GM23338 (cell line): ENCODE measurements at regions not wholly inside any gene's neighbourhood (a gene's known extent, or its start where the extent isn't known, plus 50 kb on each side); places are given as distances from the start of the nearest gene placed in this dataset.
A peak's percentile ranks its signal among the peaks of the same experiment; 100 is the strongest.

Source experiments
- ATAC-seq: fragments of 200-7000 bp; cut with Tn5 transposase; 3 replicates; pipeline ENCODE4 v1.9.1; 2020
- DNase-seq: peaks from one replicate; pipeline ENCODE4 v3.0.0-alpha.2; 2015; ENCODE audit warnings: low spot score
- H2AFZ ChIP-seq: fragments of 200-600 bp; sonication (generic); 2 replicates; pipeline ENCODE4 v1.8.0; 2016; ENCODE audit warnings: antibody characterized with exemption, mild to moderate bottlenecking, moderate library complexity
- H3F3A ChIP-seq: fragments of 200-600 bp; sonication (generic); replicated peaks from 2 replicates; pipeline ENCODE4 v1.8.0; 2017; ENCODE audit warnings: antibody characterized with exemption, mixed run types, low read depth
- H3K27ac ChIP-seq: fragments of 200-600 bp; sonication (generic); 2 replicates; pipeline ENCODE4 v1.6.1; 2016; ENCODE audit warnings: low read depth
- H3K27me3 ChIP-seq: fragments of 200-600 bp; sonication (generic); 2 replicates; pipeline ENCODE4 v1.8.0; 2016; ENCODE audit warnings: mild to moderate bottlenecking, mixed run types, moderate library complexity; ENCODE audit not compliant: insufficient read depth
- H3K36me3 ChIP-seq: fragments of 200-600 bp; sonication (generic); 2 replicates; pipeline ENCODE4 v1.8.0; 2016; ENCODE audit warnings: mild to moderate bottlenecking; ENCODE audit not compliant: insufficient read depth
- H3K4me1 ChIP-seq: fragments of 200-600 bp; sonication (generic); 2 replicates; pipeline ENCODE4 v1.8.0; 2016; ENCODE audit warnings: mild to moderate bottlenecking, moderate library complexity; ENCODE audit not compliant: insufficient read depth
- H3K4me2 ChIP-seq: fragments of 200-600 bp; sonication (generic); 2 replicates; pipeline ENCODE4 v1.7.1; 2017; ENCODE audit warnings: mixed run types
- H3K4me3 ChIP-seq: fragments of 200-600 bp; sonication (generic); 2 replicates; pipeline ENCODE4 v1.6.1; 2016; ENCODE audit warnings: mixed run types
- H3K79me2 ChIP-seq: fragments of 200-600 bp; sonication (generic); replicated peaks from 2 replicates; pipeline ENCODE4 v1.8.0; 2017; ENCODE audit warnings: mild to moderate bottlenecking; ENCODE audit not compliant: insufficient read depth
- H3K9me2 ChIP-seq: fragments of 200-600 bp; sonication (generic); 2 replicates; pipeline ENCODE4 v1.8.0; 2017; ENCODE audit not compliant: insufficient read depth
- H4K20me1 ChIP-seq: fragments of 200-600 bp; sonication (generic); replicated peaks from 2 replicates; pipeline ENCODE4 v1.8.0; 2017; ENCODE audit warnings: mild to moderate bottlenecking; ENCODE audit not compliant: insufficient read depth
- H3K27ac Mint-ChIP-seq: 2 replicates; pipeline ENCODE4 v1.8.0; 2020; ENCODE audit warnings: inconsistent platforms, mild to moderate bottlenecking, moderate library complexity, mixed read lengths
- H3K27me3 Mint-ChIP-seq: 3 replicates; pipeline ENCODE4 v1.8.0; 2022; ENCODE audit warnings: low read depth, mild to moderate bottlenecking, moderate library complexity, mixed read lengths, inconsistent platforms; ENCODE audit not compliant: insufficient read depth, poor library complexity
- H3K36me3 Mint-ChIP-seq: 3 replicates; pipeline ENCODE4 v1.8.0; 2021; ENCODE audit warnings: low read depth, mild to moderate bottlenecking, inconsistent platforms, moderate library complexity, mixed read lengths
- H3K4me1 Mint-ChIP-seq: 3 replicates; pipeline ENCODE4 v1.8.0; 2020; ENCODE audit warnings: mild to moderate bottlenecking, inconsistent platforms, mixed read lengths
- H3K4me3 Mint-ChIP-seq: 3 replicates; pipeline ENCODE4 v1.8.0; 2021; ENCODE audit warnings: moderate library complexity, mild to moderate bottlenecking, inconsistent platforms, mixed read lengths
- H3K9me3 Mint-ChIP-seq: 3 replicates; pipeline ENCODE4 v1.8.0; 2020; ENCODE audit warnings: moderate library complexity, mild to moderate bottlenecking, inconsistent platforms, mixed read lengths
- CTCF ChIP-seq, 2 experiments: fragments of 200-600 bp in 1 of 2; sonication (generic) in 1 of 2; conservative IDR thresholded peaks; 2 replicates each; pipeline versions ENCODE4 v1.5.1 to v1.6.1; 2016 to 2017; ENCODE audit warnings: antibody characterized with exemption in 2 of 2, low read depth in 2 of 2, mild to moderate bottlenecking in 2 of 2, moderate library complexity in 1 of 2
- EZH2 ChIP-seq: fragments of 200-600 bp; sonication (generic); IDR thresholded peaks from one replicate; pipeline ENCODE4 v1.8.0; 2017; ENCODE audit warnings: antibody characterized with exemption, mild to moderate bottlenecking, low read depth; ENCODE audit not compliant: unreplicated experiment
- EZH2phosphoT487 ChIP-seq: fragments of 200-600 bp; sonication (generic); IDR thresholded peaks from one replicate; pipeline ENCODE4 v1.8.1; 2018; ENCODE audit warnings: antibody characterized with exemption; ENCODE audit not compliant: unreplicated experiment
- POLR2AphosphoS5 ChIP-seq: IDR thresholded peaks from 2 replicates; pipeline ENCODE4 v1.6.1; 2016; ENCODE audit warnings: antibody characterized with exemption, low read depth
- REST ChIP-seq: IDR thresholded peaks from one replicate; pipeline ENCODE4 v1.6.1; 2018; ENCODE audit warnings: antibody characterized with exemption; ENCODE audit not compliant: unreplicated experiment
- ZNF114 ChIP-seq: fragments of 250-450 bp; sonication (Bioruptor Pico); IDR thresholded peaks from 2 replicates; pipeline ENCODE4 v1.5.0; 2020; ENCODE audit warnings: mild to moderate bottlenecking, moderate library complexity

DNA sequence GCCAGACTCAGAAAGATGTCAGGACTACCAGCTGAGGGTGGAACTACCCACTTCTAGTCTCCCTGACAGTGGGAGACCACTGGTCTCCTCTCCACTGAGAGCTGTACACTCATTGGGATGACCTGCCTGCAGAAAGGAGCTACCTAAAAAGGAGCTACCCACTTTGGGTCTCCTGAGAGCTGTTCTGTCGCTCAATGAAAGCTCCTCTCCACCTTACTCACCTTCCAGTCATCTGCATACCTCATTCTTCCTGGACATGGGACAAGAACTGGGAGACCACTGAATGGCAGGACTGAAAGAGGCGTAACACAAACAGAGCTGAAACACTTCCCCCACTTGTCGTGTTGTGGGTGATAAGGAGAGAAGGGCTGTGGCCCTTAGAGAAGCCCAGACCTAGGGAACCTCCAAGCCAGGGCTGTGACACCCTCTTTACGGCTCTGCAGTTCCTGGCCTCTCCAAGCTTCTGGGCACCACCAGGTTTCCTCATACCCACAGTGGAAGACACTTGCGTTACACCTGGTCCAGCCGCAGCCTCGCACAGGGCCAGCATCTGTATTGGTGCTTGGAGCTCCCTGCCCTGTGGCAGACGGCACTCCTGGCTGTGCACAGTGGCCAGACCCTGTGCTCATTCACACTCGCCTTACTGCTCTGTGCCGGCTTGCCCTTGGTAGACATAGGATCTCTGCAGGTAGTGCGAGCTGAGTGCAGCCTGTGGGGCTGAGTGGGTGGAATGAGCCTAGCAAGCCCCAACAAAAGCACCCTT is 54.9 kb upstream of the SLITRK6 start:
- Histone ChIP-seq H4K20me1 (no peaks in the 10 kb centered on the region), H3K4me2 (no peak overlapping the region), H3K79me2 (no peaks in the 10 kb centered on the region), H3F3A (no peaks in the 10 kb centered on the region), H3K36me3 (no peaks in the 10 kb centered on the region), H3K9me2 (no peaks in the 10 kb centered on the region), H2AFZ (no peak overlapping the region), H3K27ac (no peak overlapping the region), H3K4me1 (no peaks in the 10 kb centered on the region), H3K27me3 (no peaks in the 10 kb centered on the region), H3K4me3 (no peak overlapping the region)
- Mint-ChIP-seq H3K27ac (no peak overlapping the region), H3K9me3 (peaks cover 50% of the 10 kb centered on the region), H3K4me3 (no peak overlapping the region), H3K27me3 (peaks cover 2% of the 10 kb centered on the region), H3K36me3 (peaks cover 50% of the 10 kb centered on the region), H3K4me1 (no peaks in the 10 kb centered on the region)
- TF ChIP-seq EZH2 (no peak), ZNF114 (CRISPR knock-in tag) (no peak), CTCF (conservative IDR thresholded peaks at IDR 0.05; ENCODE audit: low read depth in 2 of 2) (no peak), POLR2AphosphoS5 (no peak), EZH2phosphoT487 (no peak), REST (no peak)
- DNase-seq = peak; percentile 31
- ATAC-seq = no peak

GRCh38 chr13:85853161-85853894 is 54.1 kb upstream of the SLITRK6 start:
- Histone ChIP-seq H3K4me1 (no peaks in the 10 kb centered on the region), H2AFZ (no peak overlapping the region), H3K27ac (no peak overlapping the region), H3K9me2 (no peaks in the 10 kb centered on the region), H3K79me2 (no peaks in the 10 kb centered on the region), H3K4me3 (no peak overlapping the region), H4K20me1 (no peaks in the 10 kb centered on the region), H3K4me2 (no peak overlapping the region), H3F3A (no peaks in the 10 kb centered on the region), H3K27me3 (no peaks in the 10 kb centered on the region), H3K36me3 (no peaks in the 10 kb centered on the region)
- no peak overlapping the region for H3K4me3 Mint-ChIP-seq
- DNase-seq = no peak
- H3K36me3 Mint-ChIP-seq = peaks cover 52% of the 10 kb centered on the region
- no peaks in the 10 kb centered on the region for H3K4me1 Mint-ChIP-seq
- H3K27ac Mint-ChIP-seq = no peak overlapping the region
- ATAC-seq = no peak
- peaks cover 2% of the 10 kb centered on the region for H3K27me3 Mint-ChIP-seq
- peaks cover 52% of the 10 kb centered on the region for H3K9me3 Mint-ChIP-seq
- no peak for TF ChIP-seq CTCF (conservative IDR thresholded peaks at IDR 0.05; ENCODE audit: low read depth in 2 of 2)
